SK-N-SH treated with all-trans-retinoic acid at 6 μM for 48 hours (cell line): ENCODE measurements at regions not wholly inside any gene's neighbourhood (a gene's known extent, or its start where the extent isn't known, plus 50 kb on each side); places are given as distances from the start of the nearest gene placed in this dataset.

Experiments used
- ATAC-seq: fragments of 200-7000 bp; cut with Tn5 transposase; 3 replicates; pipeline ENCODE4 v1.9.1; 2020; ENCODE audit warnings: mild to moderate bottlenecking, moderate library complexity
- ARNTL ChIP-seq: fragments of 450-650 bp; formaldehyde crosslinking; IDR thresholded peaks from 2 replicates; pipeline ENCODE4 v1.5.0; 2020; ENCODE audit warnings: low read depth, mild to moderate bottlenecking, moderate library complexity, borderline replicate concordance
- BACH2 ChIP-seq: fragments of 250-450 bp; sonication (Bioruptor Pico); IDR thresholded peaks from 2 replicates; pipeline ENCODE4 v1.9.0; 2021; ENCODE audit warnings: mild to moderate bottlenecking, borderline replicate concordance
- CSDC2 ChIP-seq: fragments of 250-450 bp; sonication (Bioruptor Pico); IDR thresholded peaks from 2 replicates; pipeline ENCODE4 v1.5.0; 2020; ENCODE audit warnings: mild to moderate bottlenecking, moderate library complexity
- ESRRG ChIP-seq: fragments of 250-450 bp; sonication (Bioruptor Pico); IDR thresholded peaks from 2 replicates; pipeline ENCODE4 v1.6.1; 2021; ENCODE audit warnings: mild to moderate bottlenecking
- GLIS3 ChIP-seq: fragments of 250-450 bp; sonication (Bioruptor Pico); IDR thresholded peaks from 2 replicates; pipeline ENCODE4 v1.5.0; 2020; ENCODE audit warnings: mild to moderate bottlenecking, moderate library complexity
- OSR1 ChIP-seq: fragments of 250-450 bp; sonication (Bioruptor Pico); IDR thresholded peaks from 2 replicates; pipeline ENCODE4 v1.8.0; 2022; ENCODE audit warnings: moderate library complexity, mild to moderate bottlenecking, inconsistent platforms
- PATZ1 ChIP-seq: fragments of 250-450 bp; sonication (Bioruptor Pico); IDR thresholded peaks from 2 replicates; pipeline ENCODE4 v1.8.0; 2020; ENCODE audit warnings: mild to moderate bottlenecking, moderate library complexity, borderline replicate concordance
- PPARA ChIP-seq: fragments of 250-450 bp; sonication (Bioruptor Pico); IDR thresholded peaks from 2 replicates; pipeline ENCODE4 v1.5.0; 2020; ENCODE audit warnings: mild to moderate bottlenecking, borderline replicate concordance
- RARB ChIP-seq: fragments of 250-450 bp; sonication (Bioruptor Pico); IDR thresholded peaks from 2 replicates; pipeline ENCODE4 v1.8.0; 2021; ENCODE audit warnings: mild to moderate bottlenecking, moderate library complexity
- SNAI2 ChIP-seq: fragments of 250-450 bp; sonication (Bioruptor Pico); IDR thresholded peaks from 2 replicates; pipeline ENCODE4 v1.5.0; 2020; ENCODE audit warnings: mild to moderate bottlenecking, moderate library complexity
- TOX ChIP-seq: fragments of 250-450 bp; sonication (Bioruptor Pico); IDR thresholded peaks from 2 replicates; pipeline ENCODE4 v1.8.0; 2021; ENCODE audit warnings: mild to moderate bottlenecking, moderate library complexity, borderline replicate concordance
- TSHZ2 ChIP-seq: fragments of 250-450 bp; sonication (Bioruptor Pico); IDR thresholded peaks from 2 replicates; pipeline ENCODE4 v1.5.0; 2020; ENCODE audit warnings: mild to moderate bottlenecking, moderate library complexity
- ZC3H10 ChIP-seq: fragments of 250-450 bp; sonication (Bioruptor Pico); IDR thresholded peaks from 2 replicates; pipeline ENCODE4 v1.5.1; 2021; ENCODE audit warnings: mild to moderate bottlenecking, moderate library complexity
- ZFP3 ChIP-seq: fragments of 250-450 bp; sonication (Bioruptor Pico); IDR thresholded peaks from 2 replicates; pipeline ENCODE4 v1.5.0; 2020; ENCODE audit warnings: mild to moderate bottlenecking, moderate library complexity
- ZFP30 ChIP-seq: fragments of 450-650 bp; formaldehyde crosslinking; IDR thresholded peaks from 2 replicates; pipeline ENCODE4 v1.5.0; 2022; ENCODE audit warnings: mild to moderate bottlenecking, moderate library complexity
- ZNF565 ChIP-seq: fragments of 450-650 bp; formaldehyde crosslinking; conservative IDR thresholded peaks from 2 replicates; pipeline ENCODE4 v1.5.0; 2020; ENCODE audit warnings: low read depth, mild to moderate bottlenecking, moderate library complexity
- ZNF70 ChIP-seq: fragments of 450-650 bp; formaldehyde crosslinking; IDR thresholded peaks from 2 replicates; pipeline ENCODE4 v1.5.0; 2020; ENCODE audit warnings: mild to moderate bottlenecking, moderate library complexity
- TF ChIP-seq, protein P1 (sequence below): fragments of 250-450 bp; sonication (Bioruptor Pico); IDR thresholded peaks from 2 replicates; pipeline ENCODE4 v1.5.1; 2021; ENCODE audit warnings: mild to moderate bottlenecking, moderate library complexity
- TF ChIP-seq, protein P2 (sequence below): fragments of 250-450 bp; sonication (Bioruptor Pico); IDR thresholded peaks from 2 replicates; pipeline ENCODE4 v1.5.1; 2020; ENCODE audit warnings: low read depth, mild to moderate bottlenecking, moderate library complexity

DNA sequence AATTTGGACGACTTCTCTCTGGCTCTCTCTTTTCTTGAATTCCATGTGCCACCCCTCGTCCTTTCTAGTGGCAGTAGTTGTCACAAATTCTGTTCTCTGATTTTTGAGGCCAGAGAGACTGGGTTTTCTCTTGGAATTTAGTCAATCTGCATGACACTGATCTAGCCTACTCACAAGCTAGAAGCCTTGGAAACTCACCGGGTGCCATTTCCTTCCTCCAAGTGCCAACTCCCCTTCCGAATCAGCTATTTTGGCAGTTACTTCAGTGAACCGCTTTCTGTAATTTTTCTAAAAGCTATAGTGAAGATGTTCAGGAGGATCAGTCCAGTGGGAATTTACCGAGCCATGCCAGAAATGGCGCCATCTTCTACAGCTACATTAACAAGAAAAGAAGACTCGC, 228.9 kb downstream of the PMP22 start:
- TF ChIP-seq ZC3H10 (CRISPR knock-in tag) = no peak
- TF ChIP-seq ZFP3 (CRISPR knock-in tag) = no peak
- TF ChIP-seq TOX (CRISPR knock-in tag) = no peak
- TF ChIP-seq ARNTL (CRISPR knock-in tag) = no peak
- TF ChIP-seq OSR1 (CRISPR knock-in tag) = no peak
- no peak for TF ChIP-seq ZFP30 (CRISPR knock-in tag)
- no peak for TF ChIP-seq ZNF70 (CRISPR knock-in tag)
- TF ChIP-seq, all 23 proteins: peak for 0
- no peak for ATAC-seq

DNA sequence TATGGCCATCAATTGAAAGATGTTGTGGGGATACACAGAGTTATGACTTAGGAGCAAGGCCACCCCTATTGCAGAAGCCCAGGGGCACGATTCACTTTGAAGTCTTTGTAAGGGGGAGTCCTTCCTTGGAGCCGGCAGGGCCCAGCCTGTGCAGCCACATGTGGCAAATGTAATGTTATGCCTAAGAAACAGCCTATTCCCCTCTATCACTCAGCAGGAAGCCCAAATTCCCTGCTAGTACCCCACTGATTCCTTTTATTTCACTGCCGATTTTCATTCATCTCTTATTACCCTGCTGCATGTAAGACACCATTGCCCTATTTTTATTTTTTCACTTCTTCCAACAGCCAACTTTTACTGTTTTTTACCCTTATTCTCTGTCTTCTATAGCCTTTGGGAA, 233.2 kb downstream of the PMP22 start:
- TF ChIP-seq OSR1 (CRISPR knock-in tag) (no peak), SNAI2 (CRISPR knock-in tag) (no peak), ESRRG (no peak), ZNF565 (CRISPR knock-in tag) (no peak), PPARA (CRISPR knock-in tag) (no peak), GLIS3 (no peak), PATZ1 (CRISPR knock-in tag) (no peak), TSHZ2 (CRISPR knock-in tag) (no peak), RARB (CRISPR knock-in tag) (no peak), ZFP3 (CRISPR knock-in tag) (no peak), TOX (CRISPR knock-in tag) (no peak), CSDC2 (CRISPR knock-in tag) (no peak), ARNTL (CRISPR knock-in tag) (no peak), ZC3H10 (CRISPR knock-in tag) (no peak)
- TF ChIP-seq, protein P1, sequence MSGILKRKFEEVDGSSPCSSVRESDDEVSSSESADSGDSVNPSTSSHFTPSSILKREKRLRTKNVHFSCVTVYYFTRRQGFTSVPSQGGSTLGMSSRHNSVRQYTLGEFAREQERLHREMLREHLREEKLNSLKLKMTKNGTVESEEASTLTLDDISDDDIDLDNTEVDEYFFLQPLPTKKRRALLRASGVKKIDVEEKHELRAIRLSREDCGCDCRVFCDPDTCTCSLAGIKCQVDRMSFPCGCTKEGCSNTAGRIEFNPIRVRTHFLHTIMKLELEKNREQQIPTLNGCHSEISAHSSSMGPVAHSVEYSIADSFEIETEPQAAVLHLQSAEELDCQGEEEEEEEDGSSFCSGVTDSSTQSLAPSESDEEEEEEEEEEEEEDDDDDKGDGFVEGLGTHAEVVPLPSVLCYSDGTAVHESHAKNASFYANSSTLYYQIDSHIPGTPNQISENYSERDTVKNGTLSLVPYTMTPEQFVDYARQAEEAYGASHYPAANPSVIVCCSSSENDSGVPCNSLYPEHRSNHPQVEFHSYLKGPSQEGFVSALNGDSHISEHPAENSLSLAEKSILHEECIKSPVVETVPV (CRISPR knock-in tag) = no peak
- TF ChIP-seq, protein P2, sequence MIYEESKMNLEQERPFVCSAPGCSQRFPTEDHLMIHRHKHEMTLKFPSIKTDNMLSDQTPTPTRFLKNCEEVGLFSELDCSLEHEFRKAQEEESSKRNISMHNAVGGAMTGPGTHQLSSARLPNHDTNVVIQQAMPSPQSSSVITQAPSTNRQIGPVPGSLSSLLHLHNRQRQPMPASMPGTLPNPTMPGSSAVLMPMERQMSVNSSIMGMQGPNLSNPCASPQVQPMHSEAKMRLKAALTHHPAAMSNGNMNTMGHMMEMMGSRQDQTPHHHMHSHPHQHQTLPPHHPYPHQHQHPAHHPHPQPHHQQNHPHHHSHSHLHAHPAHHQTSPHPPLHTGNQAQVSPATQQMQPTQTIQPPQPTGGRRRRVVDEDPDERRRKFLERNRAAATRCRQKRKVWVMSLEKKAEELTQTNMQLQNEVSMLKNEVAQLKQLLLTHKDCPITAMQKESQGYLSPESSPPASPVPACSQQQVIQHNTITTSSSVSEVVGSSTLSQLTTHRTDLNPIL = no peak
- no peak for ATAC-seq

- no peak for ATAC-seq
- TF ChIP-seq BACH2 (CRISPR knock-in tag) (no peak), TOX (CRISPR knock-in tag) (no peak), ZNF70 (CRISPR knock-in tag) (no peak), GLIS3 (no peak), ARNTL (CRISPR knock-in tag) (no peak), ZFP30 (CRISPR knock-in tag) (no peak), CSDC2 (CRISPR knock-in tag) (no peak), OSR1 (CRISPR knock-in tag) (no peak), RARB (CRISPR knock-in tag) (no peak), ZC3H10 (CRISPR knock-in tag) (no peak)
- TF ChIP-seq, protein P2 = no peak
- TF ChIP-seq, protein P1 (CRISPR knock-in tag) = no peak
Measured at GRCh38 chr17:15029469-15029868, 235.7 kb downstream of the PMP22 start.
